GM23338 (cell line): ENCODE measurements at regions not wholly inside any gene's neighbourhood (a gene's known extent, or its start where the extent isn't known, plus 50 kb on each side); places are given as distances from the start of the nearest gene placed in this dataset.

Source experiments
- EZH2 ChIP-seq: fragments of 200-600 bp; sonication (generic); IDR thresholded peaks from one replicate; pipeline ENCODE4 v1.8.0; 2017; ENCODE audit warnings: antibody characterized with exemption, mild to moderate bottlenecking, low read depth; ENCODE audit not compliant: unreplicated experiment
- JUNB ChIP-seq: IDR thresholded peaks from one replicate; pipeline ENCODE4 v1.6.1; 2016; ENCODE audit warnings: antibody characterized with exemption; ENCODE audit not compliant: unreplicated experiment
- NANOG ChIP-seq: IDR thresholded peaks from 2 replicates; pipeline ENCODE4 v1.6.1; 2016; ENCODE audit warnings: antibody characterized with exemption, borderline replicate concordance
- POLR2AphosphoS5 ChIP-seq: IDR thresholded peaks from 2 replicates; pipeline ENCODE4 v1.6.1; 2016; ENCODE audit warnings: antibody characterized with exemption, low read depth
- STAT1 ChIP-seq: IDR thresholded peaks from one replicate; pipeline ENCODE4 v1.6.1; 2016; ENCODE audit warnings: antibody characterized with exemption; ENCODE audit not compliant: unreplicated experiment
- TF ChIP-seq, protein P1 (sequence below), 2 experiments: fragments of 200-600 bp in 1 of 2; sonication (generic) in 1 of 2; conservative IDR thresholded peaks; 2 replicates each; pipeline versions ENCODE4 v1.5.1 to v1.6.1; 2016 to 2017; ENCODE audit warnings: antibody characterized with exemption in 2 of 2, low read depth in 2 of 2, mild to moderate bottlenecking in 2 of 2, moderate library complexity in 1 of 2
- TF ChIP-seq, protein P2 (sequence below): IDR thresholded peaks from one replicate; pipeline ENCODE4 v1.6.1; 2018; ENCODE audit warnings: antibody characterized with exemption; ENCODE audit not compliant: unreplicated experiment

- TF ChIP-seq, protein P1, sequence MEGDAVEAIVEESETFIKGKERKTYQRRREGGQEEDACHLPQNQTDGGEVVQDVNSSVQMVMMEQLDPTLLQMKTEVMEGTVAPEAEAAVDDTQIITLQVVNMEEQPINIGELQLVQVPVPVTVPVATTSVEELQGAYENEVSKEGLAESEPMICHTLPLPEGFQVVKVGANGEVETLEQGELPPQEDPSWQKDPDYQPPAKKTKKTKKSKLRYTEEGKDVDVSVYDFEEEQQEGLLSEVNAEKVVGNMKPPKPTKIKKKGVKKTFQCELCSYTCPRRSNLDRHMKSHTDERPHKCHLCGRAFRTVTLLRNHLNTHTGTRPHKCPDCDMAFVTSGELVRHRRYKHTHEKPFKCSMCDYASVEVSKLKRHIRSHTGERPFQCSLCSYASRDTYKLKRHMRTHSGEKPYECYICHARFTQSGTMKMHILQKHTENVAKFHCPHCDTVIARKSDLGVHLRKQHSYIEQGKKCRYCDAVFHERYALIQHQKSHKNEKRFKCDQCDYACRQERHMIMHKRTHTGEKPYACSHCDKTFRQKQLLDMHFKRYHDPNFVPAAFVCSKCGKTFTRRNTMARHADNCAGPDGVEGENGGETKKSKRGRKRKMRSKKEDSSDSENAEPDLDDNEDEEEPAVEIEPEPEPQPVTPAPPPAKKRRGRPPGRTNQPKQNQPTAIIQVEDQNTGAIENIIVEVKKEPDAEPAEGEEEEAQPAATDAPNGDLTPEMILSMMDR (conservative IDR thresholded peaks at IDR 0.05; ENCODE audit: low read depth in 2 of 2) = no peak
- TF ChIP-seq JUNB = no peak
- no peak for TF ChIP-seq EZH2
- no peak for TF ChIP-seq NANOG
- no peak for TF ChIP-seq POLR2AphosphoS5
- no peak for TF ChIP-seq STAT1
- TF ChIP-seq, protein P2, sequence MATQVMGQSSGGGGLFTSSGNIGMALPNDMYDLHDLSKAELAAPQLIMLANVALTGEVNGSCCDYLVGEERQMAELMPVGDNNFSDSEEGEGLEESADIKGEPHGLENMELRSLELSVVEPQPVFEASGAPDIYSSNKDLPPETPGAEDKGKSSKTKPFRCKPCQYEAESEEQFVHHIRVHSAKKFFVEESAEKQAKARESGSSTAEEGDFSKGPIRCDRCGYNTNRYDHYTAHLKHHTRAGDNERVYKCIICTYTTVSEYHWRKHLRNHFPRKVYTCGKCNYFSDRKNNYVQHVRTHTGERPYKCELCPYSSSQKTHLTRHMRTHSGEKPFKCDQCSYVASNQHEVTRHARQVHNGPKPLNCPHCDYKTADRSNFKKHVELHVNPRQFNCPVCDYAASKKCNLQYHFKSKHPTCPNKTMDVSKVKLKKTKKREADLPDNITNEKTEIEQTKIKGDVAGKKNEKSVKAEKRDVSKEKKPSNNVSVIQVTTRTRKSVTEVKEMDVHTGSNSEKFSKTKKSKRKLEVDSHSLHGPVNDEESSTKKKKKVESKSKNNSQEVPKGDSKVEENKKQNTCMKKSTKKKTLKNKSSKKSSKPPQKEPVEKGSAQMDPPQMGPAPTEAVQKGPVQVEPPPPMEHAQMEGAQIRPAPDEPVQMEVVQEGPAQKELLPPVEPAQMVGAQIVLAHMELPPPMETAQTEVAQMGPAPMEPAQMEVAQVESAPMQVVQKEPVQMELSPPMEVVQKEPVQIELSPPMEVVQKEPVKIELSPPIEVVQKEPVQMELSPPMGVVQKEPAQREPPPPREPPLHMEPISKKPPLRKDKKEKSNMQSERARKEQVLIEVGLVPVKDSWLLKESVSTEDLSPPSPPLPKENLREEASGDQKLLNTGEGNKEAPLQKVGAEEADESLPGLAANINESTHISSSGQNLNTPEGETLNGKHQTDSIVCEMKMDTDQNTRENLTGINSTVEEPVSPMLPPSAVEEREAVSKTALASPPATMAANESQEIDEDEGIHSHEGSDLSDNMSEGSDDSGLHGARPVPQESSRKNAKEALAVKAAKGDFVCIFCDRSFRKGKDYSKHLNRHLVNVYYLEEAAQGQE = no peak
These were observed 72.7 kb upstream of the B3GAT2 start for GRCh38 chr6:71029555-71029954.
